Aorta (tissue), 5 donors: ENCODE measurements at regions not wholly inside any gene's neighbourhood (a gene's known extent, or its start where the extent isn't known, plus 50 kb on each side); places are given as distances from the start of the nearest gene placed in this dataset.

Source experiments
- ATAC-seq: fragments of 200-7000 bp; cut with Tn5 transposase; one replicate; pipeline ENCODE4 v1.9.1; 2022; ENCODE audit warnings: moderate library complexity; ENCODE audit not compliant: low FRiP score
- DNase-seq, 2 donors: peaks; one replicate each; pipeline ENCODE4 v3.0.0-alpha.2; 2020
- H3K27ac ChIP-seq, 2 donors: one replicate each; pipeline ENCODE4 v1.5.1; 2013; ENCODE audit warnings: low read length in 2 of 2, mild to moderate bottlenecking in 2 of 2, moderate library complexity in 2 of 2, control low read depth in 1 of 2, inconsistent platforms in 1 of 2, low read depth in 1 of 2
- H3K27me3 ChIP-seq, 2 donors: one replicate each; pipeline ENCODE4 v1.6.1; 2013; ENCODE audit warnings: control low read depth in 1 of 2, low read length in 1 of 2, mild to moderate bottlenecking in 1 of 2, moderate library complexity in 1 of 2; ENCODE audit not compliant: insufficient read depth in 2 of 2, control insufficient read depth in 1 of 2
- H3K36me3 ChIP-seq, 2 donors: one replicate each; pipeline ENCODE4 v1.6.1; 2013; ENCODE audit warnings: control low read depth in 1 of 2, low read length in 1 of 2, mild to moderate bottlenecking in 1 of 2; ENCODE audit not compliant: insufficient read depth in 2 of 2, control insufficient read depth in 1 of 2
- H3K4me1 ChIP-seq, 2 donors: one replicate each; pipeline ENCODE4 v1.6.1; 2013; ENCODE audit warnings: low read length in 2 of 2, control low read depth in 1 of 2, mild to moderate bottlenecking in 1 of 2, moderate library complexity in 1 of 2; ENCODE audit not compliant: insufficient read depth in 2 of 2, control insufficient read depth in 1 of 2
- H3K4me3 ChIP-seq, 2 donors: one replicate each; pipeline ENCODE4 v1.5.1; 2013; ENCODE audit warnings: low read length in 2 of 2, control low read depth in 1 of 2, mild to moderate bottlenecking in 1 of 2
- H3K9me3 ChIP-seq: one replicate; pipeline ENCODE4 v1.6.1; 2013; ENCODE audit warnings: mild to moderate bottlenecking, low read length; ENCODE audit not compliant: control insufficient read depth
- whole genome bisulfite sequencing, 2 donors: extraction: QIAGEN DNeasy Blood & Tissue Kit; methylation state at CpG; one replicate each; pipeline ENCODE4 v1.1.7; 2013; 5-methylcytosine and 5-hydroxymethylcytosine counted together
- intact Hi-C, 2 donors: fragments of 100-400 bp; cut with DNase I; formaldehyde crosslinking; loops; one replicate each; pipeline versions ENCODE4 v1.14.2 to v1.15.0; 2022
- donor health status: healthy with polysubstance abuse.
- donor health status: Bipolar disorder and iron deficiency.
- donor health status: DM: no; HTN: no; CAD: no.
- donor health status: DM: no; HTN: no; CAD: no.
- donor health status: DM: yes; HTN: yes; CAD: no.

DNA sequence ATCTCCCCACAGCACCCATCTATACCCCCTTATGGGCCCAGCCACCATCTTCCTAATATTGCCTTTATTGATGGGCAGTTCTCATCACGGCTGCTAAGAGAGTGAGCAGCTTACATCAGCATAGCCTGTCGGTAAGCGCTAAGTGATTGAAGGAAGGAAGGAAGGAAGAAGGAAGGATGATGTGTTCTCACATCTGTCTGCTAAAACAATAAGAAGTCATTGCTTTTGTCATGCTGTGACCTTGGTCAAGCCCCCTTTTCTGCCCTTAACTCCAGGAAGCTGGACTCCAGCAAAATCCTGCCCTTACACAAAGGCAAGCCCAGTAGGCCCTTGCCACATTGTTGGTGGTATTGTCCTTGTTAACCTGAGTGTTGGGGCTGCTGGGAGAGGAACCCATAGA, 165.0 kb downstream of the ETS2 start:
- intact Hi-C loops, result no loop called here
- WGBS, 2 donors, result 96% methylated on average over 3 of the region's 3 CpGs
- Histone ChIP-seq H3K27ac (no peak overlapping the region), H3K4me1 (no peaks in the 10 kb centered on the region), H3K27me3 (no peaks in the 10 kb centered on the region), H3K36me3 (no peaks in the 10 kb centered on the region), H3K4me3 (no peak overlapping the region), H3K9me3 (no peaks in the 10 kb centered on the region)
- no peak for DNase-seq
- no peak for ATAC-seq

GRCh38 chr21:38968887-38969543, 163.3 kb downstream of the ETS2 start:
- WGBS, 2 donors, result 91 to 93% methylated on average over 12 of the region's 12 CpGs
- ATAC-seq, result no peak

DNA sequence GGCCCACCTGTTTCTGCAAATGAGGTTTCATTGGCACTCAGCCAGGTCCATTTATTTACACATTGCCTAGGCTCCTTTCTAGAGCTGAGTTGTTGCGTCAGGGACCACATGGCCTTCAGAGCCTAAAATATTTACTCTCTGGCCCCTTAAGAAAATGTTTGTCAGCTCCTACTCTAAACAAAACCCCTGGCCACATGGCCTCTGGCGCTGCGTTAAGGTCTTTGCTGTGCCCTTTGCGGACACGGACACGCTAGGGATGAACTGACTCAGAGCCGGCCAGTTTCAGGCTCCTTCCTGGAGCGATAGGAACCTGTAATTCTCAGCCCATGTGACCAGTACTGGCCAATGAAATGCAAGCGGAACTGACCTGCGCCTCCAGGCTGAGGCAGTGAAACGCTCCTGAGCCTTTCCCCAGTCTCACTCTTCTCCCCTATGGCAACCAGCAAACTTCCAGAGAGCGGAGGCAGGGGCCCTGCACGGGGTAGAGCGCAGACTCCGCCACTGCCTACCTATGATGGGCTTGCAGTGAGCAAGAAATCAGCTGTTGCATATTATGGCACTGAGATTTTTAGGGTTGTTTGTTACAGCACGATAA, 160.3 kb downstream of the ETS2 start:
- Histone ChIP-seq H3K27ac (no peak overlapping the region), H3K36me3 (no peaks in the 10 kb centered on the region), H3K4me3 (no peak overlapping the region), H3K27me3 (no peaks in the 10 kb centered on the region), H3K9me3 (no peaks in the 10 kb centered on the region), H3K4me1 (no peaks in the 10 kb centered on the region)
- intact Hi-C loops, result no loop called here
- no peak for ATAC-seq
- DNase-seq, result no peak
- WGBS, 2 donors, result 70 to 73% methylated on average over 16 of the region's 16 CpGs

More at GRCh38 chr21:38968887-38969543, 163.3 kb downstream of the ETS2 start:
- no peaks in the 10 kb centered on the region for H3K9me3 ChIP-seq
- H3K27ac ChIP-seq, result no peak overlapping the region
- no peaks in the 10 kb centered on the region for H3K27me3 ChIP-seq
- intact Hi-C loops, result no loop called here
- H3K4me1 ChIP-seq, result no peaks in the 10 kb centered on the region
- no peak overlapping the region for H3K4me3 ChIP-seq
- no peak for DNase-seq
- H3K36me3 ChIP-seq, result no peaks in the 10 kb centered on the region

DNA sequence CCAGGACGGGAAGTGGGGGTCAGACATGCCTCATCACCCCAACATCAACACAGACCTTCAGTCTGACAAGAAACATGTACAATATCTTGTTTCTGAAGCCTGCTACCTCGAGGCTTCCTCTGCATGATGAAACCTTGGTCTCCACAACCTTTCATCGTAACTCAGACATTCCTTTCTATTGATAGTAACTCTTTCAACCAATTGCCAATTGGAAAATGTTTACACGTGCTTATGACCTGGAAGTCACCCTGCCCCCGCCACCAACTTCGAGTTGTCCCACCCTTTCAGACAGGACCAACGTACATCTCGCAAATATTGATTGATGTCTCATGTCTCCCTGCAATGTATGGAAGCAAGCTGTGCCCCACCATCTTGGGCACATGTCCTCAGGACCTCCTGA, 159.5 kb downstream of the ETS2 start:
- no peak for DNase-seq
- Histone ChIP-seq H3K4me3 (no peak overlapping the region), H3K27me3 (no peaks in the 10 kb centered on the region), H3K4me1 (no peaks in the 10 kb centered on the region), H3K36me3 (no peaks in the 10 kb centered on the region), H3K27ac (no peak overlapping the region), H3K9me3 (no peaks in the 10 kb centered on the region)
- WGBS, 2 donors, result 45 to 50% methylated on average over 8 of the region's 8 CpGs
- no peak for ATAC-seq
- intact Hi-C loops, result no loop called here

GRCh38 chr21:38963006-38963405, 157.3 kb downstream of the ETS2 start:
- Histone ChIP-seq H3K36me3 (no peaks in the 10 kb centered on the region), H3K4me1 (no peaks in the 10 kb centered on the region), H3K27me3 (no peaks in the 10 kb centered on the region), H3K27ac (no peak overlapping the region), H3K4me3 (no peak overlapping the region), H3K9me3 (no peaks in the 10 kb centered on the region)
- DNase-seq (no peak), ATAC-seq (no peak)
- intact Hi-C loops, result no loop called here
- 81% methylated on average over 6 of the region's 6 CpGs for WGBS, 2 donors

- Histone ChIP-seq H3K4me3 (no peak overlapping the region), H3K9me3 (no peaks in the 10 kb centered on the region), H3K36me3 (no peaks in the 10 kb centered on the region), H3K27ac (no peak overlapping the region), H3K4me1 (no peaks in the 10 kb centered on the region), H3K27me3 (no peaks in the 10 kb centered on the region)
- 98% methylated on average over 2 of the region's 2 CpGs for WGBS, 2 donors
- intact Hi-C loops, result no loop called here
- ATAC-seq (no peak), DNase-seq (no peak)
Observed at GRCh38 chr21:38960251-38960650, 154.5 kb downstream of the ETS2 start.

DNA sequence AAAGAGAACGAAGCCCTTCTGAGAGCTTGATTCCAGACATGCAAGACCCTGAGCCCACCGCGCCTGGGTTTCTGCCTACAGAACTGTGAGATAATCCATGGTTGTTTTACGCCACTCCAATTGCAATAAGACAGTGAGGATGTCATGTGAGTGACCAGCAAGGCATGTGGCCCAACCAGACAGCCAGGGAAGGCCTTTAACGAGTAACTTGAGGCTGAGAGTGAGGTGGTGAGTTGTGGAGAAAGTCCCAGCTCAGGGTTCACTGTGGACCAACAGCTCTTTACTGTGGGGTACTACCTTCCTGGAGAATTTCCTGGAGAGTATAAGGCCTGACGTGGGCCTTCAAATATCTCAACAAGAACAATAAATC, 153.9 kb downstream of the ETS2 start:
- Histone ChIP-seq H3K9me3 (no peaks in the 10 kb centered on the region), H3K4me3 (no peak overlapping the region), H3K36me3 (no peaks in the 10 kb centered on the region), H3K27me3 (no peaks in the 10 kb centered on the region), H3K4me1 (no peaks in the 10 kb centered on the region), H3K27ac (no peak overlapping the region)
- intact Hi-C loops, result no loop called here
- DNase-seq, result no peak
- WGBS, 2 donors, result 97 to 98% methylated on average over 6 of the region's 6 CpGs
- no peak for ATAC-seq

DNA sequence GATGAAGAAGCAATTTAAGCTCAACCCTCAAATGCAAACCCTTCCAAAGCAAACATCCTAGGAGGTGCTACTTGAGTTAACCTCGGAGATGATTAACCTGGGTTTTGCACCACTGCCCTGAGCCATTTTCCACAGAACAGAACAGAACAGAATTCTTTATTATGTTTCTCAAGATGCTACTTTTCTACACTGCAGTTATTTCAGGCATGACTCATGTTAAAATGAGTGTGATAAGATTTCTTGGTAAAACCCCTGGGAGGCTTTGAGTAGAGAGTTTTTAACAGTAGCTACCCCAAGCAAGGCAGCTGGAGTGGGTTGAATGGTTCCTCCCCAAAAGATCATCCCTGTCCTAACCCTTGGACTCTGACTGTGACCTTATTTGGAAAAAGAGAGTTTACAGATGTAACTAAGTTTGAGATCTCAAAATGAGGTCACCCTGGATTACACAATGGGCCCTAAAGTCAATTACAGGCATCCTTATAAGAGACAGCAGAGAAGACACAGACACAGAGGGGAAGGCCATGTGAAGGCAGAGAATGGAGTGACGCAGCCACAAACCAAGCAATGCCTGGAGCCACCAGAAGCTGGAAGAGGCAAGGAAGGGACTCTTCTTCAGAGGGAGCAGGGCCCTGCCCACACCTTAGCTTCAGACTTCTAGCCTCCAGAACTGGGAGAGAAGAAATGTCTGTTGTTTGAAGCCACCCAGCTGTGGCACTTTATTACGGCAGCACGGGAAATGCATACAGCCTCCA, 153.4 kb downstream of the ETS2 start:
- Histone ChIP-seq H3K9me3 (no peaks in the 10 kb centered on the region), H3K27ac (no peak overlapping the region), H3K27me3 (no peaks in the 10 kb centered on the region), H3K4me1 (no peaks in the 10 kb centered on the region), H3K36me3 (no peaks in the 10 kb centered on the region), H3K4me3 (no peak overlapping the region)
- peak; percentile 73 for ATAC-seq
- intact Hi-C loops, result no loop called here
- 80 to 82% methylated on average over 4 of the region's 4 CpGs for WGBS, 2 donors
- DNase-seq, result no peak

GRCh38 chr21:38958323-38958705, 152.6 kb downstream of the ETS2 start:
- intact Hi-C loops, result no loop called here
- Histone ChIP-seq H3K9me3 (no peaks in the 10 kb centered on the region), H3K4me1 (no peaks in the 10 kb centered on the region), H3K27me3 (no peaks in the 10 kb centered on the region), H3K36me3 (no peaks in the 10 kb centered on the region), H3K4me3 (no peak overlapping the region), H3K27ac (no peak overlapping the region)
- WGBS, 2 donors, result 95 to 98% methylated on average over 3 of the region's 3 CpGs
- DNase-seq, result no peak
- ATAC-seq, result no peak
